Spleen (tissue), 7 donors: ENCODE measurements at regions not wholly inside any gene's neighbourhood (a gene's known extent, or its start where the extent isn't known, plus 50 kb on each side); places are given as distances from the start of the nearest gene placed in this dataset.

Experiments used
- POLR2A ChIP-seq, 3 donors: fragments of 450-650 bp; IDR thresholded peaks; one replicate each; pipeline ENCODE4 v1.5.1; 2017; ENCODE audit warnings: antibody characterized with exemption in 3 of 3, mild to moderate bottlenecking in 1 of 3
- POLR2AphosphoS5 ChIP-seq, 3 donors: sonication (generic); formaldehyde crosslinking; IDR thresholded peaks; one replicate each; pipeline ENCODE4 v1.5.1; 2017; ENCODE audit warnings: antibody characterized with exemption in 3 of 3
- TF ChIP-seq, protein P1 (sequence below), 11 experiments: fragments of 200-600 bp in 7 of 11; fragments of 450-650 bp in 4 of 11; sonication (generic) in 4 of 11; IDR thresholded peaks in 8 of 11; conservative IDR thresholded peaks in 3 of 11; 1 replicate in 7 of 11; 2 replicates in 4 of 11; pipeline versions ENCODE4 v1.4.0 to v1.8.0; 2016 to 2021; ENCODE audit warnings: antibody characterized with exemption in 11 of 11, inconsistent platforms in 4 of 11, mild to moderate bottlenecking in 1 of 11
- donor health status: DM: no; HTN: no; CAD: no; lungs with moderate emphysema.
- donor health status: DM: no; HTN: no; CAD: no.
- donor health status: DM: no; HTN: no; CAD: no.

DNA sequence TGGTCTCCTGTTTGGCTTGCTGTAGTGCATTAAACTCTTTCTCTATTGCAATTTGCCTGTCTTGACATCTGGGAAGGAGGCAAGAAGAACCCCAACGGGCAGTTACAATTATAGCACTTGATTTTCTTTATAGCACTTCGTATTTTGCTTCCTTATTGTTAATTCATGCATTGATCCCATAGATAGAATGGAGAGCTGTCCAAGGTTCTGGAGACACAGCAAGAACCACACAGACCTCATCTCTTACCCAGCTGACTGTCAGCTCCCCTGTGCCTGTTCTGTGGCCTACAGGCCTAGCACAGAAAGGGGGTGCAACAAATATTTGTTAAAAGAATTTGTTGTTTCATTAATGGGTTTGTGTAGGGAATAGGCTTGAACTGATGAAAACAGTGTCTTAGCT is 194.3 kb downstream of the GALNT1 start:
- TF ChIP-seq, protein P1, sequence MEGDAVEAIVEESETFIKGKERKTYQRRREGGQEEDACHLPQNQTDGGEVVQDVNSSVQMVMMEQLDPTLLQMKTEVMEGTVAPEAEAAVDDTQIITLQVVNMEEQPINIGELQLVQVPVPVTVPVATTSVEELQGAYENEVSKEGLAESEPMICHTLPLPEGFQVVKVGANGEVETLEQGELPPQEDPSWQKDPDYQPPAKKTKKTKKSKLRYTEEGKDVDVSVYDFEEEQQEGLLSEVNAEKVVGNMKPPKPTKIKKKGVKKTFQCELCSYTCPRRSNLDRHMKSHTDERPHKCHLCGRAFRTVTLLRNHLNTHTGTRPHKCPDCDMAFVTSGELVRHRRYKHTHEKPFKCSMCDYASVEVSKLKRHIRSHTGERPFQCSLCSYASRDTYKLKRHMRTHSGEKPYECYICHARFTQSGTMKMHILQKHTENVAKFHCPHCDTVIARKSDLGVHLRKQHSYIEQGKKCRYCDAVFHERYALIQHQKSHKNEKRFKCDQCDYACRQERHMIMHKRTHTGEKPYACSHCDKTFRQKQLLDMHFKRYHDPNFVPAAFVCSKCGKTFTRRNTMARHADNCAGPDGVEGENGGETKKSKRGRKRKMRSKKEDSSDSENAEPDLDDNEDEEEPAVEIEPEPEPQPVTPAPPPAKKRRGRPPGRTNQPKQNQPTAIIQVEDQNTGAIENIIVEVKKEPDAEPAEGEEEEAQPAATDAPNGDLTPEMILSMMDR (IDR thresholded peaks at IDR 0.05 in 8 of 11, conservative IDR thresholded peaks at IDR 0.05 in 3 of 11): no peak
- TF ChIP-seq POLR2AphosphoS5 (IDR thresholded peaks at IDR 0.05): no peak
- TF ChIP-seq POLR2A (IDR thresholded peaks at IDR 0.05): no peak
